BLaER1 treated with 17β-estradiol and CSF1 and Interleukin-3, amounts not matched to agents 10 nM and 100 nM (cell line): ENCODE measurements at regions not wholly inside any gene's neighbourhood (a gene's known extent, or its start where the extent isn't known, plus 50 kb on each side); places are given as distances from the start of the nearest gene placed in this dataset.

Source experiments
- H3K27ac ChIP-seq, 11 experiments: shearing (Covaris generic); formaldehyde crosslinking; 2 replicates each; pipeline ENCODE4 v1.8.1; 2022
- H3K27me3 ChIP-seq, 11 experiments: shearing (Covaris generic); formaldehyde crosslinking; 2 replicates each; pipeline ENCODE4 v1.8.1; 2022
- H3K36me3 ChIP-seq, 11 experiments: shearing (Covaris generic); formaldehyde crosslinking; 2 replicates each; pipeline ENCODE4 v1.8.1; 2022
- H3K4me1 ChIP-seq, 10 experiments: shearing (Covaris generic); formaldehyde crosslinking; 2 replicates each; pipeline ENCODE4 v1.8.1; 2022
- H3K4me2 ChIP-seq, 11 experiments: shearing (Covaris generic); formaldehyde crosslinking; 2 replicates each; pipeline ENCODE4 v1.8.1; 2022
- H3K4me3 ChIP-seq, 10 experiments: shearing (Covaris generic); formaldehyde crosslinking; 2 replicates each; pipeline ENCODE4 v1.8.1; 2022
- H3K9ac ChIP-seq, 11 experiments: shearing (Covaris generic); formaldehyde crosslinking; 2 replicates each; pipeline ENCODE4 v1.8.1; 2022
- H3K9me3 ChIP-seq, 11 experiments: shearing (Covaris generic); formaldehyde crosslinking; replicated peaks in 1 of 11; 2 replicates each; pipeline ENCODE4 v1.8.1; 2022
- H4K20me1 ChIP-seq, 11 experiments: shearing (Covaris generic); formaldehyde crosslinking; 2 replicates each; pipeline ENCODE4 v1.8.1; 2022
- Cebpa-rat ChIP-seq, 11 experiments: shearing (Covaris generic); IDR thresholded peaks; 2 replicates each; pipeline ENCODE4 v1.8.1; 2022

DNA sequence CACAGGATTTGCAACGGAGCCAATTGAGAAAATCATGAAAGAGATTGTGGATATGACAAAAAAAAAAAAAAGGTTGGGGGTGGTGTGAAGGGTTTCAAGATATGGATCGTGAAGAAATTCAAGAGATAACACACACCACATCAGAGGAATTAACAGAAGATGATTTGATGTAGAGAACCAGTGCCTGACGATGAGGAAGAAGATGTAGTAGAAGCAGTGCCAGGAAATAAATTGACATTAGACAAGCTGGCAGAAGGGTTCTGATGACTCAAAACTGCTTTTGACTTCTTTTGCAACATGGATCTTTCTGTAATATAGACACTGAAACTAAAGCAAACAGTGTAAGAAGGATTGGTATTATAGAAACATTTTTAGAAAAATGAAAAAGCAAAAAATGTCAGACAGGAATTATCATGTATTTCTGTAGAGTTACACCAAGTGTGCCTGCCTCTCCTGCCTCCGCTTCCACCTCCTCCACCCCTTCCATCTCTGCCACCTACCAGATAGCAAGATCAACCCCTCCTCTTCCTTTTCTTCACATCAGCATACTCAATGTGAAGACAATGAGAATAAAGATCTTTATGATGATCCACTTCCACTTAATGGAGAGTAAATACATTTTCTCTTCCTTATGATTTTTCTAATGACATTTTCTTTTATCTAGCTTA is 127.5 kb upstream of the OTUD4 start:
- Histone ChIP-seq H3K9ac (peak overlapping the region in 2 of 11 experiments; percentile 51 to 63; a peak in 3 of 22 replicates), H3K36me3 (no peaks in the 10 kb centered on the region), H3K27ac (peak overlapping the region in 4 of 11 experiments; percentile 54 to 81 (median 78); a peak in 8 of 22 replicates), H3K27me3 (no peaks in the 10 kb centered on the region), H3K4me1 (peaks cover 0 to 30% (median 21%) of the 10 kb centered on the region in 10 experiments; a peak in 14 of 20 replicates), H3K9me3 (peaks cover 0 to 31% (median 20%) of the 10 kb centered on the region in 11 experiments; a peak in 18 of 22 replicates), H3K4me3 (no peak overlapping the region), H3K4me2 (peak overlapping the region in 9 of 11 experiments; percentile 2 to 61 (median 31); a peak in 14 of 22 replicates), H4K20me1 (no peaks in the 10 kb centered on the region)
- TF ChIP-seq Cebpa-rat (IDR thresholded peaks at IDR 0.05): peak in 1 of 11 experiments; percentile 48; a peak in 1 of 22 replicates

DNA sequence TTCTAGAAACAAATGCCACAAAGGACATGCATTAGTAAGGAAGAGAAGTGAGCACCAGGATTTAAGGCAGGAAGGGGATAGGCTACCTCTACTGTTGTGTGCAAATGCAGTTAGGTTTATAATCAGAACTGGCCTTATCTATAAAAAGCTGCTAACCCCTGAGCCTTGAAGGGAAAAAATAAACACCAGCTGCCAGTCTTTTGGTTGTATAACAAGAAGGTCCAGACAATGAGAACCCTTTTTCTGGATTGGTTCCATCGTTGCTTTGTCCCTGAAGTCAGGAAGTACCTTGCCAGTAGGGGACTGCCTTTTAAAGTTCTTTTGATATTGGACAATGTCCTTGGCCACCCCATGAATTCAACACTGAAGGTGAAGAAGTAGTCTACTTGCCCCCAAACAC is 126.7 kb upstream of the OTUD4 start:
- TF ChIP-seq Cebpa-rat (IDR thresholded peaks at IDR 0.05): no peak
- peaks cover 0 to 38% (median 28%) of the 10 kb centered on the region in 10 experiments; a peak in 17 of 20 replicates for H3K4me1 ChIP-seq

DNA sequence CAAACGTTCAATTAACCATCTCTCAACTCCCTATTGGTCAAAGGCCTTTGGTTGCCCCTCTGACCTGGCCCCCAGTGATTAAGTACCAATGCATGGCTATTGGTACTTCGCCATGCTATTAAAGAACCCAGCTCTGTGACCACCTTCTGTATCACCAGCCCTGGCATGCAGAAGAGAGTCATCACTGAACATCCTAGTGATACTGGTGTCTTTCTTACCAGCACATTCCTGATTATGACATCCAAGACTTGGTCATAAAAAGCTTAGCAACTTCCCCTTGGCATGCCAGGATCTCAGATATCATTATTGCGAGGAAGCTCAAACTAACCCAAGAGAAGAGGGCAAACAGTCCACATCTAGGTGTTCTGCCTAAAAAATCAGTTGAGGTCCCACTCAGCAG is 122.3 kb upstream of the OTUD4 start:
- H3K4me3 ChIP-seq: no peak overlapping the region
- H3K9ac ChIP-seq: no peak overlapping the region; a peak in 1 of 22 replicates
- H4K20me1 ChIP-seq: no peaks in the 10 kb centered on the region
- no peaks in the 10 kb centered on the region for H3K36me3 ChIP-seq
- H3K27ac ChIP-seq: peak overlapping the region in 4 of 11 experiments; percentile 87 to 97 (median 94); a peak in 7 of 22 replicates
- H3K27me3 ChIP-seq: no peaks in the 10 kb centered on the region
- H3K4me2 ChIP-seq: peak overlapping the region in 8 of 11 experiments; percentile 2 to 84 (median 52); a peak in 8 of 22 replicates
- TF ChIP-seq Cebpa-rat (IDR thresholded peaks at IDR 0.05): no peak
- peaks cover 37 to 70% (median 62%) of the 10 kb centered on the region in 10 experiments for H3K4me1 ChIP-seq
- peaks cover 0 to 52% (median 31%) of the 10 kb centered on the region in 11 experiments; a peak in 18 of 22 replicates for H3K9me3 ChIP-seq

More for the DNA sequence above, 126.7 kb upstream of the OTUD4 start:
- Histone ChIP-seq H3K27ac (peak overlapping the region in 4 of 11 experiments; percentile 54 to 81 (median 78); a peak in 8 of 22 replicates), H3K27me3 (no peaks in the 10 kb centered on the region), H4K20me1 (no peaks in the 10 kb centered on the region), H3K9ac (peak overlapping the region in 3 of 11 experiments; percentile 30 to 63 (median 48); a peak in 4 of 22 replicates), H3K4me2 (peak overlapping the region in 7 of 11 experiments; percentile 24 to 61 (median 40); a peak in 13 of 22 replicates), H3K9me3 (peaks cover 0 to 39% (median 22%) of the 10 kb centered on the region in 11 experiments; a peak in 18 of 22 replicates), H3K36me3 (no peaks in the 10 kb centered on the region), H3K4me3 (no peak overlapping the region)

DNA sequence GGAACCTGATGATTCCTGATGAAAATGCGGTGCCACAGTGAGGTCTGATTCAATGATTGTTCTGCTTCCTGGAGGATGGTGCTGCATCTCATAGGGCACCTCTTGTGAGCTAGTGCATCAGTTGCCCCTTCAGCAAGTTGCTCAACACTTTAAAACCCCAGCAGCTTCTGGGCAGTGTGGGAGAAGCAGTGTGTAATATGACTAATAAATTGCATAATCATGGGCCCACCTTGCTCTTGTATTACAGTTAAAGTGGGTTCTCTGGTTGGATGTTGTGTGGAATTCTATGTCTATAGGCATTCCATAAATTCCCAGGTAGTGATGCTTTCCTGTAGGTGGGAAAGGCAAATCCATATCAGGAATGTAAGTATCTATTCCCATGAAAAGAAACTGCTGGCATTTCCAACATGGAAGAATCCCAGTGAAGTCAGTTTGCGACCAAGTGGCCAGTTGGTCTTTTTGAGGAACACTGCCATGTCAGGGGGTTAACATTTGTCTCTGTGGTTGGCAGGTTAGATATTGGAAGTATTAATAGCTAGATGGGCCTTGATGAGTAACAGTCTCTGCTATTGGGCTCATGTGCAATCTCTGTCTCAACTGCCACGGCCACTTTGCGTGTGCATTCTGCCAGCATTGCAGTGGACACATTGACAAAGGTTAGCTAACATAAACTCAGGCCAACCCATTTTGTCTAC is 121.1 kb upstream of the OTUD4 start:
- peak overlapping the region in 2 of 10 experiments; percentile 3 to 12; a peak in 1 of 20 replicates for H3K4me3 ChIP-seq
- peak overlapping the region in 8 of 11 experiments; percentile 7 to 97 (median 80); a peak in 12 of 22 replicates for H3K27ac ChIP-seq
- no peaks in the 10 kb centered on the region for H4K20me1 ChIP-seq
- peak overlapping the region in 3 of 11 experiments; percentile 69 to 77 (median 69); a peak in 3 of 22 replicates for H3K9ac ChIP-seq
- H3K4me2 ChIP-seq: peak overlapping the region; percentile 28 to 84 (median 74); a peak in 21 of 22 replicates
- H3K36me3 ChIP-seq: no peaks in the 10 kb centered on the region
- TF ChIP-seq Cebpa-rat (IDR thresholded peaks at IDR 0.05): peak in 3 of 11 experiments; percentile 25 to 67 (median 47); a peak in 3 of 22 replicates
- H3K9me3 ChIP-seq: peaks cover 0 to 50% (median 31%) of the 10 kb centered on the region in 11 experiments; a peak in 18 of 22 replicates
- no peaks in the 10 kb centered on the region for H3K27me3 ChIP-seq
- peaks cover 37 to 70% (median 61%) of the 10 kb centered on the region in 10 experiments for H3K4me1 ChIP-seq

DNA sequence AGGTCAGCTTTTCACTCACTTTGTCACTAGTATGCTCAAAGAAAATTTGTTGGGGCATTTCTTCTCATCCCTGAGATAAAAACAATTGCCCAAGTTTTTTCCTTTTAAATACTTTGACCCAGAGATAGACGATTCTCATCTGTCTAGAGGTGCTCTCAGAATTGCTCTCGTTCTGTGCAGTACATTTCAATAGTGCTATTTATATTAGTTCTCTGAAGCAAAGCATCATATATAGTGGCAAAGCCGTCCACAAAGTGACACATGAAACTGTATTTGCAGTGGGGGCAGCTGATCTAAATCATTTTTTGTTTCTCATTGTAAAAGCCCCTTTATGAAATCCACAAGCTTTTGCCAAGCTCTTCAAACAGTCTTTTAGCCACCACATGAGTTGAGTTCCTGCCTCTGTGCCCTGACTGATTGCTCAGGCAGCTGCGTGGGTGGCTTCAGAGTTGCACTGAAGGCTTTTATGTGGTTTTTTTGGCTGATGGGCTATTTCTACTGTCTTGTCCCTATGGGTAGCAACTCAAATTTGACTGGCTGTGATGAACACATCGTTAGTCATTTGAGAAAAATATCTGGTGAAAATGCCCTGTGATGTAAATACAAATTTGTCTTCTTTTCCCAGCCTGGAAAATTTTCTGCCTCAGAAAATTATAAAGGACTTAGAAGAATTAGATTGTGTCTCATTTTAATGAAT is 119.1 kb upstream of the OTUD4 start:
- Histone ChIP-seq H3K27me3 (no peaks in the 10 kb centered on the region), H3K27ac (peak overlapping the region in 9 of 11 experiments; percentile 48 to 97 (median 74); a peak in 18 of 22 replicates), H4K20me1 (no peaks in the 10 kb centered on the region), H3K36me3 (no peaks in the 10 kb centered on the region), H3K4me2 (peak overlapping the region; percentile 64 to 89 (median 78)), H3K9ac (peak overlapping the region in 8 of 11 experiments; percentile 48 to 82 (median 66); a peak in 16 of 22 replicates), H3K4me3 (peak overlapping the region in 4 of 10 experiments; percentile 8 to 38 (median 22); a peak in 4 of 20 replicates), H3K9me3 (peaks cover 0 to 38% (median 21%) of the 10 kb centered on the region in 11 experiments; a peak in 15 of 22 replicates), H3K4me1 (peaks cover 37 to 66% (median 61%) of the 10 kb centered on the region in 10 experiments)
- TF ChIP-seq Cebpa-rat (IDR thresholded peaks at IDR 0.05): peak in 9 of 11 experiments; percentile 73 to 100 (median 93); a peak in 18 of 22 replicates

DNA sequence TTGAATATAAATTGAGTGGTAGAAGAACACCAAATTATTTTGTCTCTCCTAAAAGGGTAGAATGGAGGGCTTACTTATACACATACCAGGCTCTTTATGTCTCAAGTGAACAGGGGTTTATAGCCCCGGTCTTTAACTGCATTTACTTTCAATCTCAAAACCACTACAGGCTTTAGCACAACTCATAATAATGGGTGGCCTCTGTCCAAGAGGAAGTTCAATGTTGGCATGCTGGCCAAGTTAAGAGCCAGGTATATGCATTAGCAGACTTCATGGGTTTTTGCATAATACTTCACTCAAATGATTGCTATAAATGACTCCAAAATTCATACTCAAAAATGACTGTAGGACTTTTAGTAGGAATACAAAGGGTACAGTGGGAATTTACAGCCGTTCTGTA is 118.5 kb upstream of the OTUD4 start:
- Histone ChIP-seq H3K27ac (peak overlapping the region in 9 of 11 experiments; percentile 48 to 97 (median 74); a peak in 18 of 22 replicates), H3K4me3 (peak overlapping the region in 4 of 10 experiments; percentile 8 to 38 (median 22); a peak in 4 of 20 replicates), H3K9me3 (peaks cover 0 to 33% (median 18%) of the 10 kb centered on the region in 11 experiments; a peak in 13 of 22 replicates), H3K4me1 (peaks cover 37 to 66% (median 61%) of the 10 kb centered on the region in 10 experiments), H3K27me3 (no peaks in the 10 kb centered on the region), H3K36me3 (no peaks in the 10 kb centered on the region), H3K9ac (peak overlapping the region in 8 of 11 experiments; percentile 48 to 82 (median 66); a peak in 16 of 22 replicates), H4K20me1 (no peaks in the 10 kb centered on the region), H3K4me2 (peak overlapping the region; percentile 64 to 89 (median 78))
- TF ChIP-seq Cebpa-rat (IDR thresholded peaks at IDR 0.05): no peak

DNA sequence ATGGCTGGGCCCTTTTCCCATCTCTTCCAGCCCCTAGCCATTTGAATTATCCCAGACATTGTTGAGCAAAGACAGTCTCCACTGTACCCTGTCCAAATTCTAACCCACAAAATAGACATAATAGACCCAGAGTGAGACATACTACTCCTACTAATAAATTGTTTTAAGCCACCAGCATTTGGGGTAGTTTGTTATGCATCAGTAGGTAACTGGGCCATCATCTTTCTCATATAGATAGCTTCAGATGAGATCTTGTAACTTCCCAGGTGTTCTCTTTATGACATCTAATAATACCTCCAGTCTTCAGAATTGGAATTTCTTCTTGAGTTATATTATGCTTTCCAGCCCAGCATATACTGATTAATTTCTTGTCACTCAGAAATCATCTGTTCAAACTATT is 117.2 kb upstream of the OTUD4 start:
- no peak for TF ChIP-seq Cebpa-rat (IDR thresholded peaks at IDR 0.05)
- H3K4me2 ChIP-seq: peak overlapping the region in 10 of 11 experiments; percentile 14 to 89 (median 76); a peak in 20 of 22 replicates
- peak overlapping the region in 1 of 10 experiments; percentile 13; a peak in 1 of 20 replicates for H3K4me3 ChIP-seq
- no peaks in the 10 kb centered on the region for H4K20me1 ChIP-seq
- peak overlapping the region in 6 of 11 experiments; percentile 13 to 97 (median 90); a peak in 10 of 22 replicates for H3K27ac ChIP-seq
- peak overlapping the region in 3 of 11 experiments; percentile 49 to 59 (median 57); a peak in 6 of 22 replicates for H3K9ac ChIP-seq
- H3K9me3 ChIP-seq: peaks cover 0 to 28% (median 16%) of the 10 kb centered on the region in 11 experiments; a peak in 14 of 22 replicates
- H3K27me3 ChIP-seq: no peaks in the 10 kb centered on the region
- no peaks in the 10 kb centered on the region for H3K36me3 ChIP-seq
- peaks cover 37 to 60% (median 56%) of the 10 kb centered on the region in 10 experiments for H3K4me1 ChIP-seq

DNA sequence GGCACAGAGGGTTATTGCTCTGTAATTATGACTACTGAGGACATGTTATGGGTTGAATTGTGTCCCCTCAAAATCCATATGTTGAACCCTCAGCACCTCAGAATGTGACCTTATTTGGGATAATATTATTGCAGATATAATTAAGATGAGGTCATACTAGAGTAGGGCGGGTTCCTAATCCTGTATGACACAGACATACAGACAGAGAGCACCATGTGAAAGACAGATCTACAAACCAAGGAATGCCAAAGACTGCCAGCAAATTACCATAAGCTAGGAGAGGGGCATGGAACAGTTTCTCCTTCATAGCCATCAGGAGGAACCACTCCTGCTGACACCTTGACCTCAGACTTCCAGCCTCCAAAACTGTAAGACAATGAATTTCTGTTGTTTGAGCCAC is 115.2 kb upstream of the OTUD4 start:
- Histone ChIP-seq H4K20me1 (no peaks in the 10 kb centered on the region), H3K9ac (no peak overlapping the region), H3K4me1 (peaks cover 27 to 40% (median 37%) of the 10 kb centered on the region in 10 experiments), H3K36me3 (no peaks in the 10 kb centered on the region), H3K27me3 (no peaks in the 10 kb centered on the region), H3K9me3 (peaks cover 0 to 32% (median 19%) of the 10 kb centered on the region in 11 experiments; a peak in 18 of 22 replicates), H3K27ac (no peak overlapping the region), H3K4me2 (no peak overlapping the region), H3K4me3 (no peak overlapping the region)
- no peak for TF ChIP-seq Cebpa-rat (IDR thresholded peaks at IDR 0.05)
